Lower leg skin (tissue), 3 donors: ENCODE measurements at regions not wholly inside any gene's neighbourhood (a gene's known extent, or its start where the extent isn't known, plus 50 kb on each side); places are given as distances from the start of the nearest gene placed in this dataset.

ENCODE experiments used
- CTCF ChIP-seq, 3 donors: fragments of 450-650 bp; IDR thresholded peaks; one replicate each; pipeline ENCODE4 v1.5.1; 2016; ENCODE audit warnings: antibody characterized with exemption in 3 of 3, mild to moderate bottlenecking in 3 of 3, moderate library complexity in 2 of 3
- POLR2A ChIP-seq, 2 donors: fragments of 450-650 bp; IDR thresholded peaks; one replicate each; pipeline ENCODE4 v1.6.1; 2016 to 2017; ENCODE audit warnings: antibody characterized with exemption in 2 of 2, mild to moderate bottlenecking in 1 of 2, moderate library complexity in 1 of 2

- TF ChIP-seq CTCF (IDR thresholded peaks at IDR 0.05) (no peak), POLR2A (IDR thresholded peaks at IDR 0.05) (no peak)
Observed at GRCh38 chr2:34001557-34001956, 402.5 kb upstream of the FAM98A start.
